ENCODE measurements at regions not wholly inside any gene's neighbourhood (a gene's known extent, or its start where the extent isn't known, plus 50 kb on each side); places are given as distances from the start of the nearest gene placed in this dataset.
"Not testable (repeated sequence)": the region's sequence is repeated elsewhere in the genome, so short reads cannot be mapped to it uniquely, and the experiment has no call there.

GRCh38 chr12:102653406-102653805 lies 173.0 kb upstream of the IGF1 start:
- DNase-seq, result no peak

- DNase-seq, result no peak
Observed at GRCh38 chr12:102652645-102653313, 172.4 kb upstream of the IGF1 start.

GRCh38 chr12:102645968-102646367 lies 165.6 kb upstream of the IGF1 start:
- DNase-seq, result no peak

- no peak for DNase-seq
Observed at GRCh38 chr12:102643879-102644575, 163.7 kb upstream of the IGF1 start.

- DNase-seq, result no peak
Observed at GRCh38 chr12:102642199-102642598, 161.8 kb upstream of the IGF1 start.

- not testable (repeated sequence) for DNase-seq
Observed at GRCh38 chr12:102640658-102641057, 160.3 kb upstream of the IGF1 start.

- DNase-seq, result no peak
Observed at GRCh38 chr12:102638777-102639176, 158.4 kb upstream of the IGF1 start.

- DNase-seq, result no peak
Observed at GRCh38 chr12:102633981-102634605, 153.7 kb upstream of the IGF1 start.

- DNase-seq, result no peak
Observed at GRCh38 chr12:102631274-102631673, 150.9 kb upstream of the IGF1 start.

GRCh38 chr12:102629262-102629888 lies 149.0 kb upstream of the IGF1 start:
- DNase-seq, result no peak

- DNase-seq, result no peak
Observed at GRCh38 chr12:102625819-102626218, 145.5 kb upstream of the IGF1 start.

- no peak for DNase-seq
Observed at GRCh38 chr12:102622618-102623017, 142.3 kb upstream of the IGF1 start.

- no peak for DNase-seq
Observed at GRCh38 chr12:102618197-102618877, 138.0 kb upstream of the IGF1 start.

GRCh38 chr12:102616692-102617091 lies 136.3 kb upstream of the IGF1 start:
- DNase-seq, result no peak

GRCh38 chr12:102611995-102612394 lies 131.6 kb upstream of the IGF1 start:
- no peak for DNase-seq

- no peak for DNase-seq
Observed at GRCh38 chr12:102609996-102610395, 129.6 kb upstream of the IGF1 start.

- no peak for DNase-seq
Observed at GRCh38 chr12:102603021-102603420, 122.7 kb upstream of the IGF1 start.

GRCh38 chr12:102602521-102602920 lies 122.2 kb upstream of the IGF1 start:
- DNase-seq, result no peak

GRCh38 chr12:102601621-102602020 lies 121.3 kb upstream of the IGF1 start:
- DNase-seq, result no peak

- no peak for DNase-seq
Observed at GRCh38 chr12:102596687-102597086, 116.3 kb upstream of the IGF1 start.

GRCh38 chr12:102596031-102596430 lies 115.7 kb upstream of the IGF1 start:
- DNase-seq, result no peak

- DNase-seq, result no peak
Observed at GRCh38 chr12:102595315-102595714, 115.0 kb upstream of the IGF1 start.

- no peak for DNase-seq
Observed at GRCh38 chr12:102593134-102593533, 112.8 kb upstream of the IGF1 start.

Measured in CD4-positive, alpha-beta T cell treated with Interferon alpha-2 for 1 hour (primary cell).